Right lobe of liver (tissue), 4 donors: ENCODE measurements at regions not wholly inside any gene's neighbourhood (a gene's known extent, or its start where the extent isn't known, plus 50 kb on each side); places are given as distances from the start of the nearest gene placed in this dataset.

Experiments used
- POLR2A ChIP-seq: fragments of 450-650 bp; IDR thresholded peaks from one replicate; pipeline ENCODE4 v1.6.1; 2017; ENCODE audit warnings: antibody characterized with exemption, mild to moderate bottlenecking
- TF ChIP-seq, protein P1 (sequence below), 4 donors: fragments of 200-600 bp in 3 of 4; fragments of 450-650 bp in 1 of 4; IDR thresholded peaks; one replicate each; pipeline versions ENCODE4 v1.5.1 to v1.8.0; 2016 to 2022; ENCODE audit warnings: antibody characterized with exemption in 4 of 4, mild to moderate bottlenecking in 2 of 4
- donor health status: DM: no; HTN: no; CAD: no.
- donor health status: DM: no; HTN: no; CAD: no.
- donor health status: DM: no; HTN: yes; CAD: no.

DNA sequence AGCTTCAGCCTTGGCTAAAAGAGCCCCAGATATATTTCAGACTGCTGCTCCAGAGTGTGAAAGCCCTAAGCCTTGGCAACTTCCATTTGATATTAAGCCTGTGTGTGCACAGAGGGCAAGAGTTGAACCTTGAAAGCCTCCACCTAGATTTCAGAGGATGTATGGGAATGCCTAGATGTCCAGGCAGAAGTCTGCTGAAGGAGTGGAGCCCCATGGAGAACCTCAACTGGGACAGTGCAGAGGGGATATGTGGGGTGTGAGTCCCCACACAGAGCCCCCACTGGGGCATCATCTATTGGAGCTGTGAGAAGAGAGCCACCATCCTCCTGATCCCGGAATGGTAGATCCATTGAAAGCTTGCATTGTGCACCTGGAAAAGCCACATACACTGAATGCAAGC is 1784.8 kb upstream of the CDH9 start:
- TF ChIP-seq, protein P1, sequence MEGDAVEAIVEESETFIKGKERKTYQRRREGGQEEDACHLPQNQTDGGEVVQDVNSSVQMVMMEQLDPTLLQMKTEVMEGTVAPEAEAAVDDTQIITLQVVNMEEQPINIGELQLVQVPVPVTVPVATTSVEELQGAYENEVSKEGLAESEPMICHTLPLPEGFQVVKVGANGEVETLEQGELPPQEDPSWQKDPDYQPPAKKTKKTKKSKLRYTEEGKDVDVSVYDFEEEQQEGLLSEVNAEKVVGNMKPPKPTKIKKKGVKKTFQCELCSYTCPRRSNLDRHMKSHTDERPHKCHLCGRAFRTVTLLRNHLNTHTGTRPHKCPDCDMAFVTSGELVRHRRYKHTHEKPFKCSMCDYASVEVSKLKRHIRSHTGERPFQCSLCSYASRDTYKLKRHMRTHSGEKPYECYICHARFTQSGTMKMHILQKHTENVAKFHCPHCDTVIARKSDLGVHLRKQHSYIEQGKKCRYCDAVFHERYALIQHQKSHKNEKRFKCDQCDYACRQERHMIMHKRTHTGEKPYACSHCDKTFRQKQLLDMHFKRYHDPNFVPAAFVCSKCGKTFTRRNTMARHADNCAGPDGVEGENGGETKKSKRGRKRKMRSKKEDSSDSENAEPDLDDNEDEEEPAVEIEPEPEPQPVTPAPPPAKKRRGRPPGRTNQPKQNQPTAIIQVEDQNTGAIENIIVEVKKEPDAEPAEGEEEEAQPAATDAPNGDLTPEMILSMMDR (IDR thresholded peaks at IDR 0.05): no peak
- no peak for TF ChIP-seq POLR2A
